Neural progenitor cell (in vitro differentiated cells): ENCODE measurements at regions not wholly inside any gene's neighbourhood (a gene's known extent, or its start where the extent isn't known, plus 50 kb on each side); places are given as distances from the start of the nearest gene placed in this dataset.

Source experiments
- CTCF ChIP-seq: fragments of 200-600 bp; sonication (generic); IDR thresholded peaks from 2 replicates; pipeline ENCODE4 v1.5.1; 2017; ENCODE audit warnings: antibody characterized with exemption, mild to moderate bottlenecking
- EZH2 ChIP-seq: fragments of 200-600 bp; sonication (generic); IDR thresholded peaks from 2 replicates; pipeline ENCODE4 v1.6.1; 2017; ENCODE audit warnings: antibody characterized with exemption, mild to moderate bottlenecking, moderate library complexity

GRCh38 chr2:217167531-217167930 is 307.7 kb upstream of the TNP1 start:
- TF ChIP-seq CTCF (no peak), EZH2 (no peak)
